H1 (cell line): ENCODE measurements at regions not wholly inside any gene's neighbourhood (a gene's known extent, or its start where the extent isn't known, plus 50 kb on each side); places are given as distances from the start of the nearest gene placed in this dataset.
A peak's percentile ranks its signal among the peaks of the same experiment; 100 is the strongest.

Experiments used
- CTCF ChIA-PET: fragments of 300-600 bp; sonication (Branson Sonifier 250); formaldehyde crosslinking; loops from one replicate; lab custom pipeline; 2021; ENCODE audit not compliant: partially characterized antibody; lab: Charles Lee
- POLR2A ChIA-PET: fragments of 300-600 bp; sonication (Branson Sonifier 250); formaldehyde crosslinking; loops from one replicate; lab custom pipeline; 2021; ENCODE audit warnings: inconsistent platforms; ENCODE audit not compliant: partially characterized antibody; lab: Charles Lee
- DNase-seq, 2 experiments: peaks; one replicate each; pipeline versions ENCODE4 v3.0.0 to v3.0.0-alpha.2; 2010 to 2022; ENCODE audit warnings: low spot score in 2 of 2, low read depth in 1 of 2, mixed read lengths in 1 of 2
- FAIRE-seq: peaks from 2 replicates; lab custom pipeline; 2011; peaks lifted over from hg19 to GRCh38; lab: Jason Lieb, UNC
- H2AFZ ChIP-seq: 2 replicates; pipeline ENCODE4 v1.8.1; 2012; ENCODE audit warnings: low read length, inconsistent platforms
- H2AK5ac ChIP-seq: 2 replicates; pipeline ENCODE4 v1.6.1; 2013; ENCODE audit warnings: low read depth, low read length
- H2BK120ac ChIP-seq: replicated peaks from 2 replicates; pipeline ENCODE3; 2013; ENCODE audit warnings: low read depth, low read length, inconsistent platforms
- H2BK12ac ChIP-seq: 2 replicates; pipeline ENCODE4 v1.6.1; 2013; ENCODE audit warnings: low read depth, low read length
- H2BK15ac ChIP-seq: 2 replicates; pipeline ENCODE4 v1.6.1; 2013; ENCODE audit warnings: low read length
- H2BK20ac ChIP-seq: 2 replicates; pipeline ENCODE4 v1.6.1; 2013; ENCODE audit warnings: low read length
- H2BK5ac ChIP-seq: 2 replicates; pipeline ENCODE4 v1.6.1; 2013; ENCODE audit warnings: low read depth, low read length
- H3K14ac ChIP-seq: 2 replicates; pipeline ENCODE4 v1.6.1; 2013; ENCODE audit warnings: inconsistent platforms; ENCODE audit not compliant: insufficient read length
- H3K18ac ChIP-seq: 2 replicates; pipeline ENCODE4 v1.6.1; 2013; ENCODE audit warnings: low read length; ENCODE audit errors: extremely low read depth
- H3K23ac ChIP-seq: 2 replicates; pipeline ENCODE4 v1.6.1; 2013; ENCODE audit warnings: inconsistent platforms; ENCODE audit not compliant: insufficient read length
- H3K23me2 ChIP-seq: 2 replicates; pipeline ENCODE4 v1.6.1; 2013; ENCODE audit warnings: low read depth, low read length
- H3K27ac ChIP-seq: 2 replicates; pipeline ENCODE4 v1.6.1; 2011; ENCODE audit warnings: low read depth, low read length, inconsistent platforms
- H3K27me3 ChIP-seq, 4 experiments: replicated peaks in 1 of 4; 1 replicate in 1 of 4; 2 replicates in 3 of 4; pipeline versions ENCODE4 v1.6.1 to v1.8.1; 2011 to 2013; ENCODE audit warnings: low read length in 3 of 4, mild to moderate bottlenecking in 3 of 4, inconsistent platforms in 2 of 4, mixed read lengths in 2 of 4, moderate library complexity in 1 of 4; ENCODE audit not compliant: control insufficient read depth in 3 of 4, insufficient read depth in 3 of 4; ENCODE audit errors: extremely low read depth in 1 of 4
- H3K36me3 ChIP-seq, 4 experiments: 2 replicates each; pipeline versions ENCODE4 v1.6.1 to v1.8.1; 2011 to 2013; ENCODE audit warnings: mild to moderate bottlenecking in 4 of 4, low read length in 3 of 4, moderate library complexity in 2 of 4, control low read depth in 1 of 4, inconsistent platforms in 1 of 4; ENCODE audit not compliant: insufficient read depth in 4 of 4, control insufficient read depth in 2 of 4
- H3K4ac ChIP-seq: replicated peaks from 2 replicates; pipeline ENCODE3; 2013; ENCODE audit warnings: low read length, low read depth, mixed read lengths, inconsistent platforms; ENCODE audit not compliant: insufficient read length
- H3K4me1 ChIP-seq, 4 experiments: replicated peaks in 1 of 4; 1 replicate in 1 of 4; 2 replicates in 3 of 4; pipeline versions ENCODE4 v1.6.1 to v1.8.1; 2011 to 2013; ENCODE audit warnings: low read length in 3 of 4, inconsistent platforms in 2 of 4, mixed read lengths in 1 of 4; ENCODE audit not compliant: insufficient read depth in 4 of 4, control insufficient read depth in 3 of 4
- H3K4me2 ChIP-seq, 2 experiments: 2 replicates each; pipeline versions ENCODE4 v1.6.1 to v1.8.1; 2011 to 2013; ENCODE audit warnings: low read depth in 2 of 2, low read length in 2 of 2, control low read depth in 1 of 2, inconsistent platforms in 1 of 2, mild to moderate bottlenecking in 1 of 2; ENCODE audit not compliant: insufficient read depth in 1 of 2
- H3K4me3 ChIP-seq, 4 experiments: fragments of 200-600, 300-600 bp in 1 of 4; sonication (generic), shearing (Covaris generic), sonication (Bioruptor Twin) in 1 of 4; 2 replicates each; pipeline versions ENCODE4 v1.5.1 to v1.8.1; 2011 to 2016; ENCODE audit warnings: low read length in 4 of 4, low read depth in 3 of 4, control low read depth in 2 of 4, inconsistent platforms in 2 of 4, mild to moderate bottlenecking in 2 of 4, mixed read lengths in 1 of 4, moderate library complexity in 1 of 4; ENCODE audit not compliant: insufficient read depth in 2 of 4; ENCODE audit errors: extremely low read depth in 1 of 4
- H3K56ac ChIP-seq: replicated peaks from 2 replicates; pipeline ENCODE3; 2013; ENCODE audit warnings: low read depth, mild to moderate bottlenecking, mixed read lengths, low read length, inconsistent platforms; ENCODE audit not compliant: insufficient read length
- H3K79me1 ChIP-seq: 2 replicates; pipeline ENCODE4 v1.6.1; 2013; ENCODE audit warnings: low read depth, low read length, control low read depth
- H3K79me2 ChIP-seq, 2 experiments: 2 replicates each; pipeline versions ENCODE4 v1.6.1 to v1.8.1; 2012 to 2013; ENCODE audit warnings: low read length in 2 of 2, mild to moderate bottlenecking in 2 of 2, inconsistent platforms in 1 of 2; ENCODE audit not compliant: insufficient read depth in 2 of 2, control insufficient read depth in 1 of 2
- H3K9ac ChIP-seq, 4 experiments: replicated peaks in 1 of 4; 1 replicate in 1 of 4; 2 replicates in 3 of 4; pipeline versions ENCODE4 v1.6.1 to v1.8.1; 2011 to 2013; ENCODE audit warnings: low read depth in 3 of 4, low read length in 3 of 4, control low read depth in 2 of 4, mild to moderate bottlenecking in 2 of 4, moderate library complexity in 2 of 4, inconsistent platforms in 1 of 4; ENCODE audit errors: extremely low read depth in 1 of 4
- H3K9me3 ChIP-seq, 2 experiments: 2 replicates each; pipeline versions ENCODE4 v1.6.1 to v1.8.1; 2012 to 2013; ENCODE audit warnings: mild to moderate bottlenecking in 2 of 2, moderate library complexity in 2 of 2, control low read depth in 1 of 2, inconsistent platforms in 1 of 2, low read depth in 1 of 2, low read length in 1 of 2, mixed read lengths in 1 of 2; ENCODE audit not compliant: insufficient read depth in 2 of 2
- H4K20me1 ChIP-seq, 2 experiments: replicated peaks in 1 of 2; 2 replicates each; pipeline versions ENCODE3 to v1.8.1; 2011 to 2013; ENCODE audit warnings: inconsistent platforms in 2 of 2, low read length in 2 of 2, mild to moderate bottlenecking in 1 of 2; ENCODE audit not compliant: insufficient read depth in 2 of 2, control insufficient read depth in 1 of 2
- H4K5ac ChIP-seq: 2 replicates; pipeline ENCODE4 v1.6.1; 2013; ENCODE audit warnings: low read length, low read depth, mixed read lengths, inconsistent platforms; ENCODE audit not compliant: insufficient read length
- H4K8ac ChIP-seq: 2 replicates; pipeline ENCODE4 v1.8.0; 2013; ENCODE audit warnings: mild to moderate bottlenecking, moderate library complexity, low read length, inconsistent platforms; ENCODE audit not compliant: insufficient read depth; ENCODE audit errors: extremely low read depth
- H4K91ac ChIP-seq: replicated peaks from 2 replicates; pipeline ENCODE3; 2013; ENCODE audit warnings: low read length, mixed read lengths, inconsistent platforms; ENCODE audit not compliant: insufficient read length
- CBX8 ChIP-seq: fragments of 300-800, 300-1000 bp; sonication (generic); IDR thresholded peaks from 2 replicates; pipeline ENCODE4 v1.7.1; 2016; ENCODE audit warnings: low read depth, low read length, borderline replicate concordance
- SP1 ChIP-seq: IDR thresholded peaks from 2 replicates; pipeline ENCODE4 v1.6.1; 2011; ENCODE audit warnings: low read depth, low read length
- WGBS, 2 experiments: shearing (Covaris generic) in 1 of 2; methylation state at CpG; one replicate each; pipeline versions ENCODE4 v1.1.6 to v1.1.7; 2013 to 2015; ENCODE audit warnings: low lambda C conversion rate in 2 of 2, mixed read lengths in 2 of 2, inconsistent platforms in 1 of 2, low coverage in 1 of 2, missing lambda C conversion rate in 1 of 2; ENCODE audit not compliant: insufficient replicate concordance in 2 of 2, insufficient coverage in 1 of 2, insufficient read length in 1 of 2; ENCODE audit errors: extremely low coverage in 1 of 2, missing lambda C conversion rate in 1 of 2; 5-methylcytosine and 5-hydroxymethylcytosine counted together

DNA sequence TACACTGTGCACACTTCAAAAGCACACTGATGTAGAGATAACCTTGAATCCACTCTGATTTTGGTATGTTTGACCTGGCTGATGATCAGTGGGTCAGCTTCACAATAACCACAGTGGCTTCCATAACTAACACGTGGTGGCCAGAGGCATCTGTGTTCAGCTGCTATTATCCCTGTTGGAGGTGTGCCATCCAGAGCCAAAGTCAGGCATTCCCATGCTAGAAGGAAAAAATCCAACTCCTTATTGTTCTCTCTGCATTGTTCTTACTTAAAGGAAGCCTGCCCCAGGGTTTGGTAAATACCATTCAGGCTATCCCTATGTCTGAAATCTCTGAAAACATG, 127.3 kb upstream of the MON1B start:
- Histone ChIP-seq H3K27me3 (no peaks in the 10 kb centered on the region), H3K79me2 (no peaks in the 10 kb centered on the region), H3K27ac (no peak overlapping the region), H3K9ac (no peak overlapping the region), H3K23me2 (no peaks in the 10 kb centered on the region), H3K14ac (no peak overlapping the region), H2BK12ac (no peak overlapping the region), H2BK20ac (no peak overlapping the region), H3K4me1 (peaks cover 0 to 10% (median 7%) of the 10 kb centered on the region in 4 experiments; a peak in 5 of 7 replicates), H4K20me1 (no peaks in the 10 kb centered on the region)
- CTCF ChIA-PET = interaction anchor here (0.6 to 1.3 kb wide), 2 partner anchors 49 to 396 kb away, joined by 3 to 5 read pairs; no protein-coding TSS in a partner anchor
- TF ChIP-seq SP1 (no peak), CBX8 (no peak)
- TF ChIP-seq, all 59 proteins: peak for 0
- Histone ChIP-seq H2BK5ac (no peak overlapping the region), H3K9me3 (no peaks in the 10 kb centered on the region), H2BK120ac (no peak overlapping the region), H3K4me3 (no peak overlapping the region), H4K5ac (no peak overlapping the region), H3K56ac (no peak overlapping the region), H3K79me1 (no peaks in the 10 kb centered on the region), H3K4me2 (no peak overlapping the region), H2BK15ac (no peak overlapping the region), H4K8ac (no peak overlapping the region), H3K4ac (no peak overlapping the region), H4K91ac (no peak overlapping the region), H2AFZ (peak overlapping the region; percentile 73; the same call in 1 of the 2 replicates), H3K23ac (no peak overlapping the region), H3K18ac (no peak overlapping the region), H3K36me3 (no peaks in the 10 kb centered on the region), H2AK5ac (no peak overlapping the region)
- WGBS, 2 experiments = 65% methylated on average over 1 of the region's 1 CpG; no CpG with 5 or more reads in 1 of the 2 experiments
- DNase-seq (no peak), FAIRE-seq (no peak)
- POLR2A ChIA-PET = no interaction called here
